ENCODE measurements at regions not wholly inside any gene's neighbourhood (a gene's known extent, or its start where the extent isn't known, plus 50 kb on each side); places are given as distances from the start of the nearest gene placed in this dataset.

DNA sequence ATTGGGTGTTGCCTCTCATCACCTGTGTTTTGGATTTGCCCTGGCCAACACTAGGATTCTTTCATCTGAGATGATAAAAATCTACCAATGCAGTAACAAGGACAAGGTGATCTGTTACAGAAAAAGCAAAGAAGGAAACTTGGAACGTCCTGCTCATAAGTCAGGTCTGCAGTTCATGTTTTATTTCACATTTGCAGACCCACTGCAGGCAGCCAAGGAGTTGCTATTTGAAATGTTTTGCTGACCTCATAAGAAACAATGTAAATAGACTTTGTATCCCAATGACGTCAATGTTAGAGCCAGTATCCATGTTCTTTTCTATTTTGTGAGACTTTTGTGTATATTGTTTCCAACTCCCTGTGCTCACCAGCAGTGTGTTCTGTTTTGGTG is 312.9 kb downstream of the DEPDC1B start:
- POLR2A ChIA-PET (ENCODE audit: unreplicated experiment), result no interaction called here
- H3K27me3 ChIP-seq (ENCODE audit: control insufficient read depth, insufficient read depth, low read length), result no peaks in the 10 kb centered on the region
- CTCF ChIA-PET, result no interaction called here
- no peaks in the 10 kb centered on the region for H3K79me1 ChIP-seq (ENCODE audit: low read depth in 1 of 2, low read length in 2 of 2)
- H3K23ac ChIP-seq (ENCODE audit: low read depth, low read length), result no peak overlapping the region
- no peak overlapping the region for H3K18ac ChIP-seq (ENCODE audit: low read depth, low read length)
- TF ChIP-seq MXI1 (IDR thresholded peaks at IDR 0.05; ENCODE audit: borderline replicate concordance, low read depth, low read length), result no peak
- TF ChIP-seq, protein P1, sequence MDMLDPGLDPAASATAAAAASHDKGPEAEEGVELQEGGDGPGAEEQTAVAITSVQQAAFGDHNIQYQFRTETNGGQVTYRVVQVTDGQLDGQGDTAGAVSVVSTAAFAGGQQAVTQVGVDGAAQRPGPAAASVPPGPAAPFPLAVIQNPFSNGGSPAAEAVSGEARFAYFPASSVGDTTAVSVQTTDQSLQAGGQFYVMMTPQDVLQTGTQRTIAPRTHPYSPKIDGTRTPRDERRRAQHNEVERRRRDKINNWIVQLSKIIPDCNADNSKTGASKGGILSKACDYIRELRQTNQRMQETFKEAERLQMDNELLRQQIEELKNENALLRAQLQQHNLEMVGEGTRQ (IDR thresholded peaks at IDR 0.05; ENCODE audit: low read depth, low read length), result no peak
- TF ChIP-seq ELK1 (IDR thresholded peaks at IDR 0.05; ENCODE audit: borderline replicate concordance, low read depth, low read length), result no peak
- no peak for TF ChIP-seq MAFK (IDR thresholded peaks at IDR 0.05; ENCODE audit: low read depth, low read length)
- no peak for TF ChIP-seq MAZ (IDR thresholded peaks at IDR 0.05; ENCODE audit: borderline replicate concordance, low read depth, low read length)
- TF ChIP-seq FOS (IDR thresholded peaks at IDR 0.05; ENCODE audit: low read depth, low read length), result no peak
- TF ChIP-seq CEBPB (IDR thresholded peaks at IDR 0.05; ENCODE audit: low read depth, low read length), result no peak
- H3K9me1 ChIP-seq (ENCODE audit: insufficient read depth, low read length), result no peaks in the 10 kb centered on the region
- H4K20me1 ChIP-seq (ENCODE audit: insufficient read depth, low read length), result no peaks in the 10 kb centered on the region
- H3K27ac ChIP-seq (ENCODE audit: insufficient read depth, low read length), result no peak overlapping the region
- no peak overlapping the region for H3K4me3 ChIP-seq (ENCODE audit: insufficient read depth, low read depth, low read length)
- no peak overlapping the region for H2AK9ac ChIP-seq (replicated peaks; ENCODE audit: low read depth, low read length, poor library complexity)
- no peaks in the 10 kb centered on the region for H3K4me1 ChIP-seq (ENCODE audit: control insufficient read depth, insufficient read depth, low read length)
- dilution Hi-C loops (cut with HindIII; ENCODE audit: low sequenced_read_pairs, unreplicated experiment) (no loop called here), in situ Hi-C loops (cut with MboI; ENCODE audit: low sequenced_read_pairs) (loop anchor here (25.0 kb wide), 1 partner anchor 575 kb away; no protein-coding TSS in a partner anchor), intact Hi-C loops (cut with micrococcal nuclease) (no loop called here)
- H2BK120ac ChIP-seq (ENCODE audit: low read depth, low read length), result no peak overlapping the region
- no peak overlapping the region for H4K8ac ChIP-seq (ENCODE audit: low read depth in 2 of 2, low read length in 2 of 2)
- no peak for DNase-seq
- no peak for ATAC-seq (ENCODE audit: low read depth)
- no TSS peak for BruUV-seq (replicated peaks)
- H3K9me3 ChIP-seq (ENCODE audit: control insufficient read depth, insufficient read depth, low read length), result no peaks in the 10 kb centered on the region
- no peak overlapping the region for H4K91ac ChIP-seq (ENCODE audit: insufficient read depth, low read depth, low read length)
- no peak overlapping the region for H4K5ac ChIP-seq (ENCODE audit: low read depth, low read length)
- H3K14ac ChIP-seq (replicated peaks; ENCODE audit: low read depth, low read length), result no peak overlapping the region
- no peak overlapping the region for H3K4ac ChIP-seq (ENCODE audit: low read depth, low read length)
- no peak overlapping the region for H3K9ac ChIP-seq (ENCODE audit: low read depth, low read length)
- H3K4me2 ChIP-seq (ENCODE audit: low read depth, low read length), result no peak overlapping the region
- H2AFZ ChIP-seq (replicated peaks; ENCODE audit: low read length, poor library complexity), result no peak overlapping the region
- no peak overlapping the region for H2BK20ac ChIP-seq (ENCODE audit: low read depth, low read length)
- no peak overlapping the region for H3K56ac ChIP-seq (ENCODE audit: extremely low read depth, insufficient read depth, low read length)
- WGBS, 2 experiments (ENCODE audit: extremely low coverage in 2 of 2, insufficient read length in 1 of 2), result no CpG with 5 or more reads among the region's 2 CpGs
- no peak overlapping the region for H2AK5ac ChIP-seq (ENCODE audit: low read depth, low read length)
- H3K36me3 ChIP-seq (ENCODE audit: control insufficient read depth, insufficient read depth, low read length), result no peaks in the 10 kb centered on the region
- H2BK5ac ChIP-seq (ENCODE audit: low read depth, low read length, poor library complexity, severe bottlenecking), result no peak overlapping the region
- H2BK15ac ChIP-seq (ENCODE audit: low read depth, low read length), result no peak overlapping the region
